ENCODE measurements at regions not wholly inside any gene's neighbourhood (a gene's known extent, or its start where the extent isn't known, plus 50 kb on each side); places are given as distances from the start of the nearest gene placed in this dataset.

DNA sequence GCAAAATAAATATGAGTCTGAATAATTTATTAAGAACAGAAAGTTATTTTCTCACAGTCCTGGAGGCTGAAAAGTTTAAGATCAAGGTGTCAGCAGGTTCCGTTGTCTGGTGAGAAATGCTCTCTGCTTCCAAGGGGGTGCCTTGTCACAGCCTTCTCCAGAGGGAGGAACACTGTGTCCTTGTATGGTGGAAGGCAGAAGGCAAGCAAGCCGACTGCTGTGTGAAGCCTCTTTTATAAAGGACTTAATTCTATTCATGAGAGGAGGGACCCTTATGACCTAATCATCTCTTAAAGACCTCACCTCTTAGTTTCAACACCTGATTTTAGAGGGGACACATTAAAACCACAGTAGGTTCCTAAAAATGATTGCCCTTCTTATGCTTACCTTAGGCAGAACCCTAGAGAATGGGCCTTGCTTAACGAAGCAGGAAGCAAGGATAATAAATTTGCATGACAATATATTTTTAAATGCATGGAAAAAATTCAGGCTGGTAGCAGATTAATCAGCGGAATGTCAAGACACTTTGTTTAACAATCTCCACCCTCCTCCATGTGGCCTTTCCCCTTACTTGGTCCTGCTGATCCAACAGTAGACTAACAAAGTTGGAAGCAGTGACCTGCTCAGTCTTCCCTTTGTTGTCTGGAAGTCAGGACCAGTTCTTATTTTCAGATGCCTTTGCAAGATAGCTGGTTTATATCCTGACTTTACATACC, 154.9 kb downstream of the DYRK2 start:
- H4K20me1 ChIP-seq (ENCODE audit: insufficient read depth, low read length): no peaks in the 10 kb centered on the region
- no peaks in the 10 kb centered on the region for H3K36me3 ChIP-seq (ENCODE audit: insufficient read depth, low read length)
- H3K27ac ChIP-seq (ENCODE audit: low read depth, low read length, poor library complexity, severe bottlenecking): no peak overlapping the region
- no peaks in the 10 kb centered on the region for H3K4me1 ChIP-seq (ENCODE audit: insufficient read depth, low read length, severe bottlenecking)
- no peaks in the 10 kb centered on the region for H3K27me3 ChIP-seq (ENCODE audit: insufficient read depth, low read length)
- no peak overlapping the region for H3K4me3 ChIP-seq (ENCODE audit: low read depth, low read length, poor library complexity, severe bottlenecking)
- no peak overlapping the region for H3K4me2 ChIP-seq (ENCODE audit: low read length)
- TF ChIP-seq, protein P1, sequence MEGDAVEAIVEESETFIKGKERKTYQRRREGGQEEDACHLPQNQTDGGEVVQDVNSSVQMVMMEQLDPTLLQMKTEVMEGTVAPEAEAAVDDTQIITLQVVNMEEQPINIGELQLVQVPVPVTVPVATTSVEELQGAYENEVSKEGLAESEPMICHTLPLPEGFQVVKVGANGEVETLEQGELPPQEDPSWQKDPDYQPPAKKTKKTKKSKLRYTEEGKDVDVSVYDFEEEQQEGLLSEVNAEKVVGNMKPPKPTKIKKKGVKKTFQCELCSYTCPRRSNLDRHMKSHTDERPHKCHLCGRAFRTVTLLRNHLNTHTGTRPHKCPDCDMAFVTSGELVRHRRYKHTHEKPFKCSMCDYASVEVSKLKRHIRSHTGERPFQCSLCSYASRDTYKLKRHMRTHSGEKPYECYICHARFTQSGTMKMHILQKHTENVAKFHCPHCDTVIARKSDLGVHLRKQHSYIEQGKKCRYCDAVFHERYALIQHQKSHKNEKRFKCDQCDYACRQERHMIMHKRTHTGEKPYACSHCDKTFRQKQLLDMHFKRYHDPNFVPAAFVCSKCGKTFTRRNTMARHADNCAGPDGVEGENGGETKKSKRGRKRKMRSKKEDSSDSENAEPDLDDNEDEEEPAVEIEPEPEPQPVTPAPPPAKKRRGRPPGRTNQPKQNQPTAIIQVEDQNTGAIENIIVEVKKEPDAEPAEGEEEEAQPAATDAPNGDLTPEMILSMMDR (IDR thresholded peaks at IDR 0.05; ENCODE audit: low read length): no peak
- no peak for TF ChIP-seq EZH2 (IDR thresholded peaks at IDR 0.05; ENCODE audit: borderline replicate concordance, low read length)
- no peaks in the 10 kb centered on the region for H3F3A ChIP-seq (ENCODE audit: insufficient read depth, low read length)
- H3K79me2 ChIP-seq (ENCODE audit: insufficient read depth, low read length): no peaks in the 10 kb centered on the region
- no peak overlapping the region for H3K9ac ChIP-seq (ENCODE audit: low read length)
- no peaks in the 10 kb centered on the region for H3K9me2 ChIP-seq (ENCODE audit: low read depth, low read length)
- H2AFZ ChIP-seq (ENCODE audit: low read length): no peak overlapping the region
- no peaks in the 10 kb centered on the region for H3K9me3 ChIP-seq (ENCODE audit: low read length)

DNA sequence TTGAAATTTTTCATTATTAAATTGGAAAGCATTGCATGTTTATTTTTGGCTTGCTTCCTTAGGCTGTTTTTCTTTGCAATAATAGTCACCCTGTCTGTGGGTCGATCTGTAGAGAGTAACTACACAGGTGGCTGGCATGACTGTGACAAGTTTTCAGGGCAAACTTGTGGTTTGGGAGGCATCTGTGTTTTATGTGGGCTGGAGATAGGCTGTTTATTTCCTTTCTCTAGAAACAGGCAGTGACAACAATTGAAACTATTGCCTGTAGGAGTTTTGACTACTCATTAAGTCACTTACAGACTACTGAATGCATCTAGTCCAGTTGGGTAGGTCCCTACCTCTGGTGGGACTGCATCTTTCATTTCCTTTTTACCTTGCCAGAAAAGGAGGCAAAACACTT, 155.6 kb downstream of the DYRK2 start:
- no peaks in the 10 kb centered on the region for H3K9me2 ChIP-seq (ENCODE audit: low read depth, low read length)
- H3K79me2 ChIP-seq (ENCODE audit: insufficient read depth, low read length): no peaks in the 10 kb centered on the region
- no peak for TF ChIP-seq EZH2 (IDR thresholded peaks at IDR 0.05; ENCODE audit: borderline replicate concordance, low read length)
- TF ChIP-seq, protein P1 (IDR thresholded peaks at IDR 0.05; ENCODE audit: low read length): no peak
- no peaks in the 10 kb centered on the region for H3F3A ChIP-seq (ENCODE audit: insufficient read depth, low read length)
- no peak overlapping the region for H3K4me2 ChIP-seq (ENCODE audit: low read length)
- H3K27ac ChIP-seq (ENCODE audit: low read depth, low read length, poor library complexity, severe bottlenecking): no peak overlapping the region
- no peaks in the 10 kb centered on the region for H3K4me1 ChIP-seq (ENCODE audit: insufficient read depth, low read length, severe bottlenecking)
- H3K36me3 ChIP-seq (ENCODE audit: insufficient read depth, low read length): no peaks in the 10 kb centered on the region
- no peak overlapping the region for H2AFZ ChIP-seq (ENCODE audit: low read length)
- no peaks in the 10 kb centered on the region for H4K20me1 ChIP-seq (ENCODE audit: insufficient read depth, low read length)
- no peaks in the 10 kb centered on the region for H3K27me3 ChIP-seq (ENCODE audit: insufficient read depth, low read length)
- H3K9ac ChIP-seq (ENCODE audit: low read length): no peak overlapping the region
- H3K9me3 ChIP-seq (ENCODE audit: low read length): no peaks in the 10 kb centered on the region
- H3K4me3 ChIP-seq (ENCODE audit: low read depth, low read length, poor library complexity, severe bottlenecking): no peak overlapping the region

DNA sequence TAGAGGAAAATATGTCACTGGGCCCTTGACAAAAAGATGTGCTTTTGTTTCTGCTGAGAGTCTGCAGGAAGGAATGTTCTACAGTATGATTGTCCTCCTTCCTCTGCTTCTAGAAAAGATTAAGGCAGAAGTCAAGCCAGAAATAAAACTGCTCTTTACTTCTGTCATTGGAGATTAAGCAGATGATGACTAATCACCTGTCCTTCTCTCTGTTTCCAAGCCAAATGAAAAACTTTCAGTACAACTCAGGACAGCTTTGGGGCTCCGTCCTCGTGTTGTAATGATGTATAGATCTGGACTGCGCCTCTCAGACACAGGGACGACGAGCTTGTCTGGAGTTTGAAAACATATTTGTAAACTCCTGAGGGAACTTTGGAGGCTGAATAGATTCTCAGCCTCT, 159.3 kb downstream of the DYRK2 start:
- H4K20me1 ChIP-seq (ENCODE audit: insufficient read depth, low read length): no peaks in the 10 kb centered on the region
- H3K27me3 ChIP-seq (ENCODE audit: insufficient read depth, low read length): no peaks in the 10 kb centered on the region
- no peaks in the 10 kb centered on the region for H3K79me2 ChIP-seq (ENCODE audit: insufficient read depth, low read length)
- no peaks in the 10 kb centered on the region for H3K4me1 ChIP-seq (ENCODE audit: insufficient read depth, low read length, severe bottlenecking)
- no peaks in the 10 kb centered on the region for H3K9me3 ChIP-seq (ENCODE audit: low read length)
- H3K9ac ChIP-seq (ENCODE audit: low read length): no peak overlapping the region
- no peak overlapping the region for H2AFZ ChIP-seq (ENCODE audit: low read length)
- no peak overlapping the region for H3K27ac ChIP-seq (ENCODE audit: low read depth, low read length, poor library complexity, severe bottlenecking)
- no peaks in the 10 kb centered on the region for H3K36me3 ChIP-seq (ENCODE audit: insufficient read depth, low read length)
- no peaks in the 10 kb centered on the region for H3K9me2 ChIP-seq (ENCODE audit: low read depth, low read length)
- H3K4me2 ChIP-seq (ENCODE audit: low read length): no peak overlapping the region
- no peak overlapping the region for H3K4me3 ChIP-seq (ENCODE audit: low read depth, low read length, poor library complexity, severe bottlenecking)
- TF ChIP-seq, protein P1 (IDR thresholded peaks at IDR 0.05; ENCODE audit: low read length): no peak
- no peak for TF ChIP-seq EZH2 (IDR thresholded peaks at IDR 0.05; ENCODE audit: borderline replicate concordance, low read length)
- no peaks in the 10 kb centered on the region for H3F3A ChIP-seq (ENCODE audit: insufficient read depth, low read length)

Data from OCI-LY1 (cell line).